Astrocyte (in vitro differentiated cells and primary cell): ENCODE measurements at regions not wholly inside any gene's neighbourhood (a gene's known extent, or its start where the extent isn't known, plus 50 kb on each side); places are given as distances from the start of the nearest gene placed in this dataset.

ENCODE experiments used
- CTCF ChIP-seq: IDR thresholded peaks from 2 replicates; pipeline ENCODE4 v1.5.1; 2011; ENCODE audit warnings: low read depth, mild to moderate bottlenecking, inconsistent platforms, low read length, moderate library complexity; ENCODE audit not compliant: insufficient read depth
- EZH2 ChIP-seq: IDR thresholded peaks from 2 replicates; pipeline ENCODE4 v1.6.1; 2012; ENCODE audit warnings: mild to moderate bottlenecking, low read length, inconsistent platforms; ENCODE audit not compliant: insufficient read depth

GRCh38 chr18:71018816-71019215 lies 730.0 kb downstream of the SOCS6 start:
- TF ChIP-seq EZH2 (no peak), CTCF (no peak)
